Stimulated activated CD4-positive, alpha-beta T cell treated with anti-CD3 and anti-CD28 coated beads, Interleukin-1b, Interleukin-23, amount 100 ng/mL, for 24 hours (primary cell): ENCODE measurements at regions not wholly inside any gene's neighbourhood (a gene's known extent, or its start where the extent isn't known, plus 50 kb on each side); places are given as distances from the start of the nearest gene placed in this dataset.
A peak's percentile ranks its signal among the peaks of the same experiment; 100 is the strongest.

ENCODE experiments used
- DNase-seq, 4 experiments: peaks; one replicate each; pipeline ENCODE4 v3.0.0-alpha.2; 2020; ENCODE audit warnings: low read depth in 4 of 4, low spot score in 1 of 4

- DNase-seq, result no peak
Observed at GRCh38 chr12:65653321-65653720, 171.0 kb upstream of the HMGA2 start.

GRCh38 chr12:65653946-65654629, 170.2 kb upstream of the HMGA2 start:
- DNase-seq, result no peak

GRCh38 chr12:65655074-65655493, 169.2 kb upstream of the HMGA2 start:
- DNase-seq, result no peak

GRCh38 chr12:65656156-65656882, 168.0 kb upstream of the HMGA2 start:
- DNase-seq, result no peak

GRCh38 chr12:65656891-65657351, 167.4 kb upstream of the HMGA2 start:
- no peak for DNase-seq

GRCh38 chr12:65657635-65658034, 166.6 kb upstream of the HMGA2 start:
- DNase-seq, result no peak

- DNase-seq, result no peak
Observed at GRCh38 chr12:65658360-65658759, 165.9 kb upstream of the HMGA2 start.

- DNase-seq, result no peak
Observed at GRCh38 chr12:65659681-65660080, 164.6 kb upstream of the HMGA2 start.

GRCh38 chr12:65660096-65660495, 164.2 kb upstream of the HMGA2 start:
- no peak for DNase-seq

- no peak for DNase-seq
Observed at GRCh38 chr12:65660836-65661235, 163.4 kb upstream of the HMGA2 start.

- no peak for DNase-seq
Observed at GRCh38 chr12:65662590-65662989, 161.7 kb upstream of the HMGA2 start.

GRCh38 chr12:65663097-65663496, 161.2 kb upstream of the HMGA2 start:
- no peak for DNase-seq

- no peak for DNase-seq
Observed at GRCh38 chr12:65663648-65664047, 160.6 kb upstream of the HMGA2 start.

GRCh38 chr12:65664715-65665250, 159.5 kb upstream of the HMGA2 start:
- DNase-seq, result no peak

- DNase-seq, result no peak
Observed at GRCh38 chr12:65665817-65666216, 158.5 kb upstream of the HMGA2 start.

GRCh38 chr12:65666876-65667275, 157.4 kb upstream of the HMGA2 start:
- DNase-seq, result peak in 1 of 4 experiments; percentile 5

GRCh38 chr12:65667932-65668331, 156.4 kb upstream of the HMGA2 start:
- DNase-seq, result no peak

GRCh38 chr12:65668981-65669695, 155.1 kb upstream of the HMGA2 start:
- no peak for DNase-seq

- DNase-seq, result no peak
Observed at GRCh38 chr12:65670775-65671174, 153.5 kb upstream of the HMGA2 start.

GRCh38 chr12:65672441-65672840, 151.8 kb upstream of the HMGA2 start:
- DNase-seq, result no peak

- DNase-seq, result no peak
Observed at GRCh38 chr12:65673156-65673690, 151.1 kb upstream of the HMGA2 start.
